H1 (cell line): ENCODE measurements at regions not wholly inside any gene's neighbourhood (a gene's known extent, or its start where the extent isn't known, plus 50 kb on each side); places are given as distances from the start of the nearest gene placed in this dataset.

Experiments
- CTCF ChIA-PET: fragments of 300-600 bp; sonication (Branson Sonifier 250); formaldehyde crosslinking; loops from one replicate; lab custom pipeline; 2021; ENCODE audit not compliant: partially characterized antibody; lab: Charles Lee
- POLR2A ChIA-PET: fragments of 300-600 bp; sonication (Branson Sonifier 250); formaldehyde crosslinking; loops from one replicate; lab custom pipeline; 2021; ENCODE audit warnings: inconsistent platforms; ENCODE audit not compliant: partially characterized antibody; lab: Charles Lee
- DNase-seq, 2 experiments: peaks; one replicate each; pipeline versions ENCODE4 v3.0.0 to v3.0.0-alpha.2; 2010 to 2022; ENCODE audit warnings: low spot score in 2 of 2, low read depth in 1 of 2, mixed read lengths in 1 of 2
- FAIRE-seq: peaks from 2 replicates; lab custom pipeline; 2011; peaks lifted over from hg19 to GRCh38; lab: Jason Lieb, UNC
- H2AFZ ChIP-seq: 2 replicates; pipeline ENCODE4 v1.8.1; 2012; ENCODE audit warnings: low read length, inconsistent platforms
- H2AK5ac ChIP-seq: 2 replicates; pipeline ENCODE4 v1.6.1; 2013; ENCODE audit warnings: low read depth, low read length
- H2BK120ac ChIP-seq: replicated peaks from 2 replicates; pipeline ENCODE3; 2013; ENCODE audit warnings: low read depth, low read length, inconsistent platforms
- H2BK12ac ChIP-seq: 2 replicates; pipeline ENCODE4 v1.6.1; 2013; ENCODE audit warnings: low read depth, low read length
- H2BK15ac ChIP-seq: 2 replicates; pipeline ENCODE4 v1.6.1; 2013; ENCODE audit warnings: low read length
- H2BK20ac ChIP-seq: 2 replicates; pipeline ENCODE4 v1.6.1; 2013; ENCODE audit warnings: low read length
- H2BK5ac ChIP-seq: 2 replicates; pipeline ENCODE4 v1.6.1; 2013; ENCODE audit warnings: low read depth, low read length
- H3K14ac ChIP-seq: 2 replicates; pipeline ENCODE4 v1.6.1; 2013; ENCODE audit warnings: inconsistent platforms; ENCODE audit not compliant: insufficient read length
- H3K18ac ChIP-seq: 2 replicates; pipeline ENCODE4 v1.6.1; 2013; ENCODE audit warnings: low read length; ENCODE audit errors: extremely low read depth
- H3K23ac ChIP-seq: 2 replicates; pipeline ENCODE4 v1.6.1; 2013; ENCODE audit warnings: inconsistent platforms; ENCODE audit not compliant: insufficient read length
- H3K23me2 ChIP-seq: 2 replicates; pipeline ENCODE4 v1.6.1; 2013; ENCODE audit warnings: low read depth, low read length
- H3K27ac ChIP-seq: 2 replicates; pipeline ENCODE4 v1.6.1; 2011; ENCODE audit warnings: low read depth, low read length, inconsistent platforms
- H3K27me3 ChIP-seq, 4 experiments: replicated peaks in 1 of 4; 1 replicate in 1 of 4; 2 replicates in 3 of 4; pipeline versions ENCODE4 v1.6.1 to v1.8.1; 2011 to 2013; ENCODE audit warnings: low read length in 3 of 4, mild to moderate bottlenecking in 3 of 4, inconsistent platforms in 2 of 4, mixed read lengths in 2 of 4, moderate library complexity in 1 of 4; ENCODE audit not compliant: control insufficient read depth in 3 of 4, insufficient read depth in 3 of 4; ENCODE audit errors: extremely low read depth in 1 of 4
- H3K36me3 ChIP-seq, 4 experiments: 2 replicates each; pipeline versions ENCODE4 v1.6.1 to v1.8.1; 2011 to 2013; ENCODE audit warnings: mild to moderate bottlenecking in 4 of 4, low read length in 3 of 4, moderate library complexity in 2 of 4, control low read depth in 1 of 4, inconsistent platforms in 1 of 4; ENCODE audit not compliant: insufficient read depth in 4 of 4, control insufficient read depth in 2 of 4
- H3K4ac ChIP-seq: replicated peaks from 2 replicates; pipeline ENCODE3; 2013; ENCODE audit warnings: low read length, low read depth, mixed read lengths, inconsistent platforms; ENCODE audit not compliant: insufficient read length
- H3K4me1 ChIP-seq, 4 experiments: replicated peaks in 1 of 4; 1 replicate in 1 of 4; 2 replicates in 3 of 4; pipeline versions ENCODE4 v1.6.1 to v1.8.1; 2011 to 2013; ENCODE audit warnings: low read length in 3 of 4, inconsistent platforms in 2 of 4, mixed read lengths in 1 of 4; ENCODE audit not compliant: insufficient read depth in 4 of 4, control insufficient read depth in 3 of 4
- H3K4me2 ChIP-seq, 2 experiments: 2 replicates each; pipeline versions ENCODE4 v1.6.1 to v1.8.1; 2011 to 2013; ENCODE audit warnings: low read depth in 2 of 2, low read length in 2 of 2, control low read depth in 1 of 2, inconsistent platforms in 1 of 2, mild to moderate bottlenecking in 1 of 2; ENCODE audit not compliant: insufficient read depth in 1 of 2
- H3K4me3 ChIP-seq, 4 experiments: fragments of 200-600, 300-600 bp in 1 of 4; sonication (generic), shearing (Covaris generic), sonication (Bioruptor Twin) in 1 of 4; 2 replicates each; pipeline versions ENCODE4 v1.5.1 to v1.8.1; 2011 to 2016; ENCODE audit warnings: low read length in 4 of 4, low read depth in 3 of 4, control low read depth in 2 of 4, inconsistent platforms in 2 of 4, mild to moderate bottlenecking in 2 of 4, mixed read lengths in 1 of 4, moderate library complexity in 1 of 4; ENCODE audit not compliant: insufficient read depth in 2 of 4; ENCODE audit errors: extremely low read depth in 1 of 4
- H3K56ac ChIP-seq: replicated peaks from 2 replicates; pipeline ENCODE3; 2013; ENCODE audit warnings: low read depth, mild to moderate bottlenecking, mixed read lengths, low read length, inconsistent platforms; ENCODE audit not compliant: insufficient read length
- H3K79me1 ChIP-seq: 2 replicates; pipeline ENCODE4 v1.6.1; 2013; ENCODE audit warnings: low read depth, low read length, control low read depth
- H3K79me2 ChIP-seq, 2 experiments: 2 replicates each; pipeline versions ENCODE4 v1.6.1 to v1.8.1; 2012 to 2013; ENCODE audit warnings: low read length in 2 of 2, mild to moderate bottlenecking in 2 of 2, inconsistent platforms in 1 of 2; ENCODE audit not compliant: insufficient read depth in 2 of 2, control insufficient read depth in 1 of 2
- H3K9ac ChIP-seq, 4 experiments: replicated peaks in 1 of 4; 1 replicate in 1 of 4; 2 replicates in 3 of 4; pipeline versions ENCODE4 v1.6.1 to v1.8.1; 2011 to 2013; ENCODE audit warnings: low read depth in 3 of 4, low read length in 3 of 4, control low read depth in 2 of 4, mild to moderate bottlenecking in 2 of 4, moderate library complexity in 2 of 4, inconsistent platforms in 1 of 4; ENCODE audit errors: extremely low read depth in 1 of 4
- H3K9me3 ChIP-seq, 2 experiments: 2 replicates each; pipeline versions ENCODE4 v1.6.1 to v1.8.1; 2012 to 2013; ENCODE audit warnings: mild to moderate bottlenecking in 2 of 2, moderate library complexity in 2 of 2, control low read depth in 1 of 2, inconsistent platforms in 1 of 2, low read depth in 1 of 2, low read length in 1 of 2, mixed read lengths in 1 of 2; ENCODE audit not compliant: insufficient read depth in 2 of 2
- H4K20me1 ChIP-seq, 2 experiments: replicated peaks in 1 of 2; 2 replicates each; pipeline versions ENCODE3 to v1.8.1; 2011 to 2013; ENCODE audit warnings: inconsistent platforms in 2 of 2, low read length in 2 of 2, mild to moderate bottlenecking in 1 of 2; ENCODE audit not compliant: insufficient read depth in 2 of 2, control insufficient read depth in 1 of 2
- H4K5ac ChIP-seq: 2 replicates; pipeline ENCODE4 v1.6.1; 2013; ENCODE audit warnings: low read length, low read depth, mixed read lengths, inconsistent platforms; ENCODE audit not compliant: insufficient read length
- H4K8ac ChIP-seq: 2 replicates; pipeline ENCODE4 v1.8.0; 2013; ENCODE audit warnings: mild to moderate bottlenecking, moderate library complexity, low read length, inconsistent platforms; ENCODE audit not compliant: insufficient read depth; ENCODE audit errors: extremely low read depth
- H4K91ac ChIP-seq: replicated peaks from 2 replicates; pipeline ENCODE3; 2013; ENCODE audit warnings: low read length, mixed read lengths, inconsistent platforms; ENCODE audit not compliant: insufficient read length
- GTF2F1 ChIP-seq: IDR thresholded peaks from 2 replicates; pipeline ENCODE4 v1.6.1; 2012; ENCODE audit warnings: low read depth, low read length, improper control_type of control experiment, borderline replicate concordance
- HDAC6 ChIP-seq: IDR thresholded peaks from one replicate; pipeline ENCODE4 v1.7.1; 2012; ENCODE audit warnings: low read depth, mild to moderate bottlenecking, inconsistent platforms, low read length, moderate library complexity
- WGBS, 2 experiments: shearing (Covaris generic) in 1 of 2; methylation state at CpG; one replicate each; pipeline versions ENCODE4 v1.1.6 to v1.1.7; 2013 to 2015; ENCODE audit warnings: low lambda C conversion rate in 2 of 2, mixed read lengths in 2 of 2, inconsistent platforms in 1 of 2, low coverage in 1 of 2, missing lambda C conversion rate in 1 of 2; ENCODE audit not compliant: insufficient replicate concordance in 2 of 2, insufficient coverage in 1 of 2, insufficient read length in 1 of 2; ENCODE audit errors: extremely low coverage in 1 of 2, missing lambda C conversion rate in 1 of 2; 5-methylcytosine and 5-hydroxymethylcytosine counted together
- TF ChIP-seq, protein P1 (sequence below): IDR thresholded peaks from 2 replicates; pipeline ENCODE4 v1.6.1; 2011; ENCODE audit warnings: low read length, improper control_type of control experiment

DNA sequence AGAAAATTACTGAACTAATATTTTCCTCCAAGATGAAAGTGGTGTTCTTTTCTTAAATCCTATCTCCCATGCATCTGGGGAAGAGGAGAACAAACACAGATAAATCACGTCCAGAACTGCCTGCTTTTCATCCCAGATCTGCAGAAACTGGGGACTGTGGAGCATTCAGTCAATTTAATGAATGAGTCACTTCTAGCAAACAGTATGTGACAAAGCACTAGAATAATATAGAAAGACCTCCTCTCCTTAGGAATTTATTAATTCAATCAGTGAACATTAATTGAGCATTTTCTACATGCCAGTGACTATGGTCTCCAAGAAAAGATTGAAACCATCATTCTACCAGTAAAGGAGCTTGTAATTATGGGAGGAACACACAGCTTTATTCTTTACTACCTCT lies 693.4 kb upstream of the ID2 start:
- H3K4ac ChIP-seq = no peak overlapping the region
- H3K27ac ChIP-seq = no peak overlapping the region
- H3K9me3 ChIP-seq = no peaks in the 10 kb centered on the region
- H2BK5ac ChIP-seq = no peak overlapping the region
- no peak overlapping the region for H4K91ac ChIP-seq
- no peaks in the 10 kb centered on the region for H3K79me1 ChIP-seq
- no peak overlapping the region for H4K5ac ChIP-seq
- H2BK15ac ChIP-seq = no peak overlapping the region
- no peak overlapping the region for H4K8ac ChIP-seq
- H2BK20ac ChIP-seq = no peak overlapping the region
- H3K9ac ChIP-seq = no peak overlapping the region
- no peaks in the 10 kb centered on the region for H3K27me3 ChIP-seq
- H3K23ac ChIP-seq = no peak overlapping the region
- no peaks in the 10 kb centered on the region for H3K79me2 ChIP-seq
- H3K23me2 ChIP-seq = no peaks in the 10 kb centered on the region
- no peaks in the 10 kb centered on the region for H4K20me1 ChIP-seq
- DNase-seq = no peak
- 84% methylated on average over 1 of the region's 1 CpG; no CpG with 5 or more reads in 1 of the 2 experiments for WGBS, 2 experiments
- TF ChIP-seq HDAC6 (no peak), GTF2F1 (no peak)
- TF ChIP-seq, protein P1, sequence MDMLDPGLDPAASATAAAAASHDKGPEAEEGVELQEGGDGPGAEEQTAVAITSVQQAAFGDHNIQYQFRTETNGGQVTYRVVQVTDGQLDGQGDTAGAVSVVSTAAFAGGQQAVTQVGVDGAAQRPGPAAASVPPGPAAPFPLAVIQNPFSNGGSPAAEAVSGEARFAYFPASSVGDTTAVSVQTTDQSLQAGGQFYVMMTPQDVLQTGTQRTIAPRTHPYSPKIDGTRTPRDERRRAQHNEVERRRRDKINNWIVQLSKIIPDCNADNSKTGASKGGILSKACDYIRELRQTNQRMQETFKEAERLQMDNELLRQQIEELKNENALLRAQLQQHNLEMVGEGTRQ = no peak
- TF ChIP-seq, all 59 proteins: peak for 0
- H2BK12ac ChIP-seq = no peak overlapping the region
- H3K4me2 ChIP-seq = no peak overlapping the region
- no peak overlapping the region for H2AFZ ChIP-seq
- ChIA-PET POLR2A (no interaction called here), CTCF (no interaction called here)
- H3K56ac ChIP-seq = no peak overlapping the region
- no peaks in the 10 kb centered on the region for H3K36me3 ChIP-seq
- no peak overlapping the region for H3K18ac ChIP-seq
- H2BK120ac ChIP-seq = no peak overlapping the region
- H3K4me1 ChIP-seq = no peaks in the 10 kb centered on the region
- no peak for FAIRE-seq
- H3K4me3 ChIP-seq = no peak overlapping the region
- no peak overlapping the region for H3K14ac ChIP-seq
- no peak overlapping the region for H2AK5ac ChIP-seq
